ENCODE measurements at regions not wholly inside any gene's neighbourhood (a gene's known extent, or its start where the extent isn't known, plus 50 kb on each side); places are given as distances from the start of the nearest gene placed in this dataset.

DNA sequence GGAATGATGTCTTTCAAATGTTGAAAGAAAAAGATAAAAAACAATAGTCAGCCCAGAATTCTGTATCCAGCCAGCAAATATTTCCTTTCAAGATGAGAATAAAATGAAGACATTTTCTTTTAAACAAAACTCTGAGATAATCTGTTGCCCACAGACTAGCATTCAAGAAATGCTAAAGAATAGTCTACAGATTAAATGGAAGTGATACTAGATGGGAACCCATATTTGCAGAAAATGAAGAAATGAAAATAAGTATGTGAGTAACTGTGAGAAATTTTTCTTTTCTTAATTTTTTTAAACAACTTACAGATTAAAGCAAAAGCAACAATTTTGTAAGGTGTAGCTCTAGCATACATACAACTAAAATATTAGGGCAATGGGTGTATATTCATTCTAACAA, 469.8 kb downstream of the IGSF11 start (continued):
- TF ChIP-seq CHD7 (IDR thresholded peaks at IDR 0.05; ENCODE audit: insufficient replicate concordance, low read length) = no peak
- TF ChIP-seq MAX (IDR thresholded peaks at IDR 0.05) = no peak
- no peak for TF ChIP-seq POLR2A (IDR thresholded peaks at IDR 0.05; ENCODE audit: control extremely low read depth in 1 of 2, low read depth in 2 of 2, low read length in 2 of 2)
- TF ChIP-seq NANOG (IDR thresholded peaks at IDR 0.05; ENCODE audit: insufficient read depth, low read depth, low read length, poor library complexity, severe bottlenecking) = no peak
- TF ChIP-seq EP300 (IDR thresholded peaks at IDR 0.05; ENCODE audit: borderline replicate concordance in 1 of 2, low read depth in 2 of 2, low read length in 2 of 2) = no peak
- TF ChIP-seq SIN3A (conservative IDR thresholded peaks at IDR 0.05 in 1 of 2, IDR thresholded peaks at IDR 0.05 in 1 of 2; ENCODE audit: low read depth in 1 of 2, low read length in 2 of 2) = no peak
- no peak for TF ChIP-seq RAD21 (IDR thresholded peaks at IDR 0.05 in 1 of 2, conservative IDR thresholded peaks at IDR 0.05 in 1 of 2; ENCODE audit: low read depth in 2 of 2, low read length in 2 of 2)
- TF ChIP-seq CBX5 (IDR thresholded peaks at IDR 0.05; ENCODE audit: low read depth, low read length) = no peak
- no peak for TF ChIP-seq KDM1A (IDR thresholded peaks at IDR 0.05; ENCODE audit: borderline replicate concordance, low read length)
- no peak for TF ChIP-seq TBP (IDR thresholded peaks at IDR 0.05; ENCODE audit: low read depth, low read length)
